GM12878 (cell line): ENCODE measurements at regions not wholly inside any gene's neighbourhood (a gene's known extent, or its start where the extent isn't known, plus 50 kb on each side); places are given as distances from the start of the nearest gene placed in this dataset.

Source experiments
- CTCF ChIP-seq, 3 experiments: IDR thresholded peaks in 2 of 3; conservative IDR thresholded peaks in 1 of 3; 2 replicates each; pipeline ENCODE4 v1.5.1; 2011; ENCODE audit warnings: low read depth in 3 of 3, low read length in 3 of 3, mild to moderate bottlenecking in 3 of 3, control low read depth in 2 of 3, moderate library complexity in 2 of 3, inconsistent platforms in 1 of 3, mixed read lengths in 1 of 3; ENCODE audit not compliant: control insufficient read depth in 2 of 3, insufficient read depth in 1 of 3; ENCODE audit errors: extremely low read depth in 1 of 3
- GATAD2B ChIP-seq: fragments of 450-650 bp; conservative IDR thresholded peaks from 2 replicates; pipeline ENCODE4 v1.6.1; 2017; ENCODE audit warnings: low read depth, mild to moderate bottlenecking, moderate library complexity
- KAT2A ChIP-seq: conservative IDR thresholded peaks from 2 replicates; pipeline ENCODE4 v1.6.1; 2011; ENCODE audit warnings: low read depth, low read length; ENCODE audit not compliant: control insufficient read depth
- POLR2A ChIP-seq: IDR thresholded peaks from 2 replicates; pipeline ENCODE4 v1.6.1; 2011; ENCODE audit warnings: low read depth, mild to moderate bottlenecking, low read length
- POU2F2 ChIP-seq: IDR thresholded peaks from 3 replicates; pipeline ENCODE4 v1.6.1; 2011; ENCODE audit warnings: low read depth, mild to moderate bottlenecking, low read length, borderline replicate concordance
- SIN3A ChIP-seq: IDR thresholded peaks from 2 replicates; pipeline ENCODE4 v1.6.1; 2012; ENCODE audit warnings: low read depth, low read length, improper control_type of control experiment
- SMC3 ChIP-seq: IDR thresholded peaks from 2 replicates; pipeline ENCODE4 v1.6.1; 2011; ENCODE audit warnings: low read length, improper control_type of control experiment, borderline replicate concordance
- TCF7 ChIP-seq: IDR thresholded peaks from 2 replicates; pipeline ENCODE4 v1.6.1; 2014; ENCODE audit warnings: antibody characterized with exemption, borderline replicate concordance
- TF ChIP-seq, protein P1 (sequence below): IDR thresholded peaks from 2 replicates; pipeline ENCODE4 v1.6.1; 2012; ENCODE audit warnings: mild to moderate bottlenecking, low read depth, low read length

DNA sequence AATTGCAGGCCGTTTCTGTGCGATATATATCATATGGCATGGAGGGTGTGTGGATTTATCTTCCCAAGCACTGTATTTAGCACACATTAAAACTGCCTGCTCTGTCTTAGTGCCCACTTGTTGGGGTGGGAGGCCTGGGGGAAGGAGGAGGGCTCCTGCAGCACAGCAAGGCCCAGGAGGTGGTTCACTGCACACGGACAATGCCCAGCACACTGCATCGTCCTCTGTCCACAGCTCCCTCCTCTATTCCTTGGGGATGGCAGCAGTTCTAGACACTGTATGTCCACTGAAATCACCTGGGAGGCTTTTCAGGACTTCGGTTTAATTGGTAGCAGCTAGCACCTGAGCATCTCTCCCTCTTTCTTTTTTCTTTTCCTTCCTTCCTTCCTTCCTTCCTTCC is 161.2 kb downstream of the KTN1 start:
- TF ChIP-seq SIN3A (no peak), TCF7 (no peak), POU2F2 (no peak), CTCF (IDR thresholded peaks at IDR 0.05 in 2 of 3, conservative IDR thresholded peaks at IDR 0.05 in 1 of 3; ENCODE audit: control insufficient read depth in 2 of 3, extremely low read depth in 1 of 3, insufficient read depth in 1 of 3, low read depth in 3 of 3, low read length in 3 of 3) (no peak), KAT2A (no peak), POLR2A (no peak), GATAD2B (no peak), SMC3 (no peak)
- TF ChIP-seq, protein P1, sequence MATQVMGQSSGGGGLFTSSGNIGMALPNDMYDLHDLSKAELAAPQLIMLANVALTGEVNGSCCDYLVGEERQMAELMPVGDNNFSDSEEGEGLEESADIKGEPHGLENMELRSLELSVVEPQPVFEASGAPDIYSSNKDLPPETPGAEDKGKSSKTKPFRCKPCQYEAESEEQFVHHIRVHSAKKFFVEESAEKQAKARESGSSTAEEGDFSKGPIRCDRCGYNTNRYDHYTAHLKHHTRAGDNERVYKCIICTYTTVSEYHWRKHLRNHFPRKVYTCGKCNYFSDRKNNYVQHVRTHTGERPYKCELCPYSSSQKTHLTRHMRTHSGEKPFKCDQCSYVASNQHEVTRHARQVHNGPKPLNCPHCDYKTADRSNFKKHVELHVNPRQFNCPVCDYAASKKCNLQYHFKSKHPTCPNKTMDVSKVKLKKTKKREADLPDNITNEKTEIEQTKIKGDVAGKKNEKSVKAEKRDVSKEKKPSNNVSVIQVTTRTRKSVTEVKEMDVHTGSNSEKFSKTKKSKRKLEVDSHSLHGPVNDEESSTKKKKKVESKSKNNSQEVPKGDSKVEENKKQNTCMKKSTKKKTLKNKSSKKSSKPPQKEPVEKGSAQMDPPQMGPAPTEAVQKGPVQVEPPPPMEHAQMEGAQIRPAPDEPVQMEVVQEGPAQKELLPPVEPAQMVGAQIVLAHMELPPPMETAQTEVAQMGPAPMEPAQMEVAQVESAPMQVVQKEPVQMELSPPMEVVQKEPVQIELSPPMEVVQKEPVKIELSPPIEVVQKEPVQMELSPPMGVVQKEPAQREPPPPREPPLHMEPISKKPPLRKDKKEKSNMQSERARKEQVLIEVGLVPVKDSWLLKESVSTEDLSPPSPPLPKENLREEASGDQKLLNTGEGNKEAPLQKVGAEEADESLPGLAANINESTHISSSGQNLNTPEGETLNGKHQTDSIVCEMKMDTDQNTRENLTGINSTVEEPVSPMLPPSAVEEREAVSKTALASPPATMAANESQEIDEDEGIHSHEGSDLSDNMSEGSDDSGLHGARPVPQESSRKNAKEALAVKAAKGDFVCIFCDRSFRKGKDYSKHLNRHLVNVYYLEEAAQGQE: no peak
